Right cardiac atrium (tissue), 5 donors: ENCODE measurements at regions not wholly inside any gene's neighbourhood (a gene's known extent, or its start where the extent isn't known, plus 50 kb on each side); places are given as distances from the start of the nearest gene placed in this dataset.
A peak's percentile ranks its signal among the peaks of the same experiment; 100 is the strongest.
"Not testable (repeated sequence)": the region's sequence is repeated elsewhere in the genome, so short reads cannot be mapped to it uniquely, and the experiment has no call there.

Experiments
- ATAC-seq, 2 donors: fragments of 200-7000 bp; cut with Tn5 transposase; one replicate each; pipeline versions ENCODE4 v1.8.0 to v1.9.1; 2020; ENCODE audit warnings: moderate library complexity in 2 of 2, mild to moderate bottlenecking in 1 of 2
- DNase-seq, 3 donors: peaks; one replicate each; pipeline ENCODE4 v3.0.0-alpha.2; 2020
- H3K27ac ChIP-seq: one replicate; pipeline ENCODE4 v1.5.1; 2013; ENCODE audit warnings: mild to moderate bottlenecking, low read length, control low read depth, moderate library complexity
- H3K27me3 ChIP-seq: one replicate; pipeline ENCODE4 v1.6.1; 2013; ENCODE audit not compliant: control insufficient read depth, insufficient read depth
- H3K4me1 ChIP-seq: one replicate; pipeline ENCODE4 v1.6.1; 2013; ENCODE audit warnings: low read length; ENCODE audit not compliant: control insufficient read depth, insufficient read depth
- H3K4me3 ChIP-seq: one replicate; pipeline ENCODE4 v1.5.1; 2013; ENCODE audit warnings: low read length, control low read depth
- H3K9me3 ChIP-seq: one replicate; pipeline ENCODE4 v1.6.1; 2013; ENCODE audit warnings: low read length; ENCODE audit not compliant: control insufficient read depth
- WGBS: extraction: QIAGEN DNeasy Blood & Tissue Kit; methylation state at CpG from one replicate; pipeline ENCODE4 v1.1.7; 2013; 5-methylcytosine and 5-hydroxymethylcytosine counted together
- intact Hi-C, 4 donors: fragments of 100-400 bp; cut with DNase I; formaldehyde crosslinking; loops; one replicate each; pipeline versions ENCODE4 v1.11.0 to v1.14.0; 2022 to 2023
- donor health status: healthy with polysubstance abuse.
- donor health status: DM: no; HTN: yes; CAD: no.
- donor health status: DM: no; HTN: no; CAD: no.
- donor health status: DM: no; HTN: yes; CAD: no; lungs with severe emphysema.
- donor health status: DM: yes; HTN: yes; CAD: no.

GRCh38 chr10:38209332-38209731 is 115.2 kb downstream of the ZNF37A start:
- H3K9me3 ChIP-seq = no peaks in the 10 kb centered on the region
- WGBS = 40% methylated on average over 4 of the region's 4 CpGs

GRCh38 chr10:38209748-38210147 is 115.6 kb downstream of the ZNF37A start:
- DNase-seq, H3K9me3 ChIP-seq, H3K4me3 ChIP-seq, intact Hi-C loops, H3K27ac ChIP-seq, ATAC-seq, H3K4me1 ChIP-seq, H3K27me3 ChIP-seq: not testable (repeated sequence)

More at GRCh38 chr10:38209332-38209731, 115.2 kb downstream of the ZNF37A start:
- no peak for DNase-seq
- intact Hi-C loops = no loop called here
- Histone ChIP-seq H3K27me3 (no peaks in the 10 kb centered on the region), H3K27ac (no peak overlapping the region), H3K4me3 (no peak overlapping the region), H3K4me1 (no peaks in the 10 kb centered on the region)
- no peak for ATAC-seq

GRCh38 chr10:38212460-38212859 is 118.3 kb downstream of the ZNF37A start:
- Histone ChIP-seq H3K27me3 (no peaks in the 10 kb centered on the region), H3K4me3 (no peak overlapping the region), H3K27ac (no peak overlapping the region), H3K9me3 (no peaks in the 10 kb centered on the region), H3K4me1 (no peaks in the 10 kb centered on the region)
- intact Hi-C loops = no loop called here
- 59% methylated on average over 1 of the region's 1 CpG for WGBS
- no peak for ATAC-seq
- no peak for DNase-seq

DNA sequence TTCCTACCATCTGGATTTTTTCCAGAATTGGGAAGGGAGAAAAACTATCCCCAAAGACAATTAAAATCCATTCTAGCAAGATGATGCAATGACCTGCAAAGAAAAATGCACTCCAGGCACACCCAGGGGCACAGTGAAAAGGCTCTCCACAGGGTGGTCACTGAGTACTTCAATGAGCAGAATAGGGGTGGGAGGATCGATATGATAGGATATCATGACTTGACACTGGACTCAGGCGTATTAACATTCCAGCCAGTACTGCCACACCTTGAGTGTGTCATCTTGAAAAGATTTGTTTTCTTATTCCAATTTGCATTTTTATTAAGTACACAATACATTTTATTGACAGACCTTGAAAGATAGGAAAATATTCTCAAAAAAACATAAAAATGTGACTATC is 132.2 kb downstream of the ZNF37A start:
- H3K4me3 ChIP-seq = no peak overlapping the region
- no peak for ATAC-seq
- 67% methylated on average over 2 of the region's 2 CpGs for WGBS
- DNase-seq = no peak
- no peaks in the 10 kb centered on the region for H3K27me3 ChIP-seq
- H3K4me1 ChIP-seq = no peaks in the 10 kb centered on the region
- intact Hi-C loops = no loop called here
- no peaks in the 10 kb centered on the region for H3K9me3 ChIP-seq
- no peak overlapping the region for H3K27ac ChIP-seq

DNA sequence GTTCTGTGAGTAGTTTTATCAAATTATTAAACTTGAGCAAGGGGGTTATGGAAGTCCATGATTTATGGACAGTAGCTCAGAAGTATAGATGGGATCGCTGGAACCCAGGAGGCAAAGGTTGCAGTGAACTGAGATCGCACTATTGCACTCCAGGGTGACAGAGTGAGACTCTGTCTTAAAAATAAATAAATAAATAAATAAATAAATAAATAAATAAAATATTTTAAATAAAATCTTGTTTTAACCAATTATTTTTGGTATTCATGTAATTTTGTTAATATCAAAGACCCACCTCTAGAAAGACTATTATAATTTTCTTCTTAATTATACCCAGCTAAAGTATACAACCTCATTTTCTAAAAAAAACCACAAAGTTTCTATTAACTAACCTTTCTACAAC is 134.3 kb downstream of the ZNF37A start:
- intact Hi-C loops = no loop called here
- WGBS = 87% methylated on average over 2 of the region's 2 CpGs
- DNase-seq = no peak

GRCh38 chr10:38238479-38238878 is 144.3 kb downstream of the ZNF37A start:
- H3K27ac ChIP-seq, H3K4me1 ChIP-seq, ATAC-seq, H3K27me3 ChIP-seq, intact Hi-C loops, H3K9me3 ChIP-seq, DNase-seq, H3K4me3 ChIP-seq: not testable (repeated sequence)
- 74% methylated on average over 2 of the region's 2 CpGs for WGBS

More for the DNA sequence above, 134.3 kb downstream of the ZNF37A start:
- no peaks in the 10 kb centered on the region for H3K9me3 ChIP-seq
- no peaks in the 10 kb centered on the region for H3K4me1 ChIP-seq
- H3K4me3 ChIP-seq = no peak overlapping the region
- H3K27me3 ChIP-seq = no peaks in the 10 kb centered on the region
- no peak overlapping the region for H3K27ac ChIP-seq
- ATAC-seq = no peak

DNA sequence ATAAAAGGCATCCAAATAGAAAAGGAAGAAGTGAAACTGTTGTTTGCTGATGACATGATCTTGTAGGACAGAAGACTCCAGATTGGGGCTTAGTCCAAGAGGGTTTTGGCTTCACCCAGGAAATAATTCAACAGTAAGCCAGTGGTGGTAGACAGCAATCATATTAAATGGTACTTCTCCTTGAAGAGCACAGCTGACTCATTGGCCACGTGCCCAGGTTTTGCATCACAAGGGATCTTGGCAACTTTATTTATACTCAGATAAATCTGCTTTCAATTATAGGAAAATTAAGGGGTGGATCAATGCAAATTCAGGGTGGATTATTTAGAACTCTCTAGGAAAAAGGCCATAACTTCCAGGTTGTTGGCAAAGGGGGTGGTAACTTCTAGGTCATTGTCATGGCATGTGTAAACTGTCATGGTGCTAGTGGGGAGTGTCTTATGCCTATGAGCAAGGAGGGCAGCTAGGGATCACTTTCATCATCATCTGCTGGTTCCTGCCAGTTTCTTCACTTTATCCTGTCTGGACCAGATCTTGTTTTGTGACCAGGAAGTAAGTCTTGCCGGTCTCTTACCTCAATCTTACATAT is 148.0 kb downstream of the ZNF37A start:
- intact Hi-C loops, H3K9me3 ChIP-seq, H3K4me3 ChIP-seq, H3K27ac ChIP-seq, H3K27me3 ChIP-seq, H3K4me1 ChIP-seq, ATAC-seq: not testable (repeated sequence)
- WGBS = 37% methylated on average over 2 of the region's 2 CpGs
- peak; percentile 28 to 51 (median 34) for DNase-seq

DNA sequence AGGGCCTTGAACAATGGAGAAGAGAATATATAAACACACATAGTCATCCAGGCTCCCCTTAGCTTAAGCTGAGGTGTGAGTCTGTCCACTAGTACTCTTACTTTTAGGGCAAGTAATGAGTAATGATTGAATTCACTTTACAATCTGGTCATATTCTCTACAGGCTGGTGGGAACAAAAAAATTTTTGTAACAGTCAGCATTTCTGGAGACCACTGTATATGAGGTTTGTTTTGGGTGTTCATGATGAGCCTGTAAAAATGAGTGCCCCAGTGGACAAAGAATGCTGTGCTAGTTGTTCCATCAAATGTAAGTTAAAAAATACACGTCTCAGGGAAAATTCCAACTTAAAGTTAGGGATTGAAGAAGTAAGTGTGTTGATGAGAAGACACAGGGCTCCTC is 154.0 kb downstream of the ZNF37A start:
- H3K27me3 ChIP-seq, ATAC-seq, intact Hi-C loops, H3K4me3 ChIP-seq, H3K4me1 ChIP-seq, H3K9me3 ChIP-seq, H3K27ac ChIP-seq, DNase-seq: not testable (repeated sequence)
- WGBS = 26% methylated on average over 1 of the region's 1 CpG

DNA sequence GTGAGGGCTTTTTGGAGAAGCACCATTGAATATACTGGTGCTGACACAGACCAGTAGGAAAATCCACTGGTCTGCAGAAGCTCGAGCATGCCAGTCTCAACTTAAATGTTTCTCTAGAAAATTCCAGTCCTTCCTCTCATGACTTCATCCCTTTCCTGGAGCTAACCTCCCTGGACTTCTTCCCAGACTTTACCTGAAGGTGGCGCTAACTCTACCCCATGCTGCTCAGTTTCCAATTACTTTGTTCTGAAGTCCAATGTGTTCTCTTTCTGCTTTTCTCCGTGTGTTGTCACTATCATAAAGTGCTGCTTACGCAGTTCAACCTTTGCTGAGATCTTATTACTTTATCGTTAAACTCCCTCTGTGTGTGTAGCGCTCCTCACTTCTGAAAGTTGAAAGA is 158.4 kb downstream of the ZNF37A start:
- WGBS = 40% methylated on average over 4 of the region's 6 CpGs
- H3K27me3 ChIP-seq, intact Hi-C loops, H3K27ac ChIP-seq, H3K4me3 ChIP-seq, H3K9me3 ChIP-seq, DNase-seq, ATAC-seq, H3K4me1 ChIP-seq: not testable (repeated sequence)

DNA sequence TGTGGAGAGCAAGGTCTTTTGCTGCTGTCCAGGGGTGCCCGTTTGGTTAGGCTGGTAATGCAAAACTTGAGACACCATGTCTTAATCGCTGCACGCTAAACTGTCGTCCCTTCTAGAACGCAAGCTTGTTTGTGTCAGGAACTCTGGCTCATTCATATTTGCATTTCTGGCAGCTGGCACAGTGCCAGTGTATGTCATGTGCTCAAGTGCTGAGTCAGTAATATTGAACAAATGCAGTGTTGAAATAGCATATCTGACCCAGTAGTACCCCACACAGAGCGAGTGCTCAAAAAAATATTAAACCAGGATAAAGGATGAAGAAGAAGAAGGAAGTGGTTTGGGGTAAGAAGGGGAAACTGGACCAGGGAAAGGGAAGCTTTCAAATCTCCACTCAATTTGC is 173.4 kb downstream of the ZNF37A start:
- H3K27me3 ChIP-seq, H3K4me3 ChIP-seq, DNase-seq, H3K9me3 ChIP-seq, ATAC-seq, intact Hi-C loops, H3K27ac ChIP-seq, H3K4me1 ChIP-seq: not testable (repeated sequence)
- WGBS = 73% methylated on average over 6 of the region's 6 CpGs

GRCh38 chr10:38271031-38271430 is 176.9 kb downstream of the ZNF37A start:
- intact Hi-C loops, ATAC-seq, H3K27me3 ChIP-seq, DNase-seq, H3K9me3 ChIP-seq, H3K27ac ChIP-seq, H3K4me1 ChIP-seq, H3K4me3 ChIP-seq: not testable (repeated sequence)
- 43% methylated on average over 3 of the region's 3 CpGs for WGBS

- H3K27me3 ChIP-seq, H3K9me3 ChIP-seq, ATAC-seq, H3K4me3 ChIP-seq, H3K4me1 ChIP-seq, H3K27ac ChIP-seq, intact Hi-C loops, DNase-seq: not testable (repeated sequence)
- 74% methylated on average over 2 of the region's 2 CpGs for WGBS
Measured at GRCh38 chr10:38274879-38275278, 180.7 kb downstream of the ZNF37A start.
